Adrenal gland (tissue), 5 donors: ENCODE measurements at regions not wholly inside any gene's neighbourhood (a gene's known extent, or its start where the extent isn't known, plus 50 kb on each side); places are given as distances from the start of the nearest gene placed in this dataset.

Experiments used
- CTCF ChIP-seq, 6 experiments: fragments of 450-650 bp in 4 of 6; fragments of 200-600 bp in 2 of 6; sonication (generic) in 1 of 6; IDR thresholded peaks; 1 replicate in 5 of 6; 2 replicates in 1 of 6; pipeline versions ENCODE4 v1.5.1 to v1.8.0; 2016 to 2021; ENCODE audit warnings: antibody characterized with exemption in 6 of 6, mild to moderate bottlenecking in 2 of 6, moderate library complexity in 1 of 6
- POLR2A ChIP-seq, 2 donors: fragments of 450-650 bp; IDR thresholded peaks; one replicate each; pipeline ENCODE4 v1.6.1; 2017; ENCODE audit warnings: antibody characterized with exemption in 2 of 2, mild to moderate bottlenecking in 2 of 2, moderate library complexity in 1 of 2
- donor health status: DM: no; HTN: no; CAD: no.

GRCh38 chr13:21883713-21884112 lies 212.8 kb downstream of the FGF9 start:
- no peak for TF ChIP-seq POLR2A (IDR thresholded peaks at IDR 0.05)
- TF ChIP-seq CTCF (IDR thresholded peaks at IDR 0.05), result no peak
